ENCODE measurements at regions not wholly inside any gene's neighbourhood (a gene's known extent, or its start where the extent isn't known, plus 50 kb on each side); places are given as distances from the start of the nearest gene placed in this dataset.

- no peak overlapping the region for H3K4me3 ChIP-seq (ENCODE audit: low read depth, poor library complexity, severe bottlenecking)
- DNase-seq (ENCODE audit: low spot score in 2 of 2): no peak
- intact Hi-C loops (cut with DNase I; ENCODE audit: low total_unique reads): no loop called here
- TF ChIP-seq POLR2A (IDR thresholded peaks at IDR 0.05) (no peak), CTCF (IDR thresholded peaks at IDR 0.05) (no peak)
These were observed 439.9 kb downstream of the TBL1XR1 start for GRCh38 chr3:176757429-176757828.

- TF ChIP-seq POLR2A (IDR thresholded peaks at IDR 0.05) (no peak), CTCF (IDR thresholded peaks at IDR 0.05) (no peak)
- intact Hi-C loops (cut with DNase I; ENCODE audit: low total_unique reads): no loop called here
- H3K4me3 ChIP-seq (ENCODE audit: low read depth, poor library complexity, severe bottlenecking): no peak overlapping the region
- DNase-seq (ENCODE audit: low spot score in 2 of 2): no peak
- WGBS, 2 donors: 93 to 96% methylated on average over 6 of the region's 6 CpGs
These were observed 441.3 kb downstream of the TBL1XR1 start for GRCh38 chr3:176755977-176756376.

DNA sequence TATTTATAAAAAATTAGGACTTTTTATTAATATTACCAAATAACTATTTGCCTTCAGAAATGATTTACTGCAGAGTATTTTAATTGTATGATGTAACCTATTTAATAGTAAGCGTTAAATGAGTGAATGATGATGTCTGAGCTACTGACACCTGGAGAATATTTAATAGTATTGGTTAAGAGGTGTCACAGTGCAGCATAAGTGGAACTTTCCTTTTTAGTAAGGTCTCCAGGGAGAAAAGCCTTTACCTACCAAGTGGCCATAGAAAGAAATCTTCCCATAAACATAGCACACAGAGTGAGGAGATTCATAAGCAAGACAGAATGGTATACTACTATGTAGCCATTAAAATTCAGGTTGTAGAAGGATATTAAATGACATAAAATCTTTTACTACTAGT is 441.7 kb downstream of the TBL1XR1 start:
- TF ChIP-seq POLR2A (IDR thresholded peaks at IDR 0.05) (no peak), CTCF (IDR thresholded peaks at IDR 0.05) (no peak)
- WGBS, 2 donors: 91 to 93% methylated on average over 1 of the region's 1 CpG
- intact Hi-C loops (cut with DNase I; ENCODE audit: low total_unique reads): no loop called here
- DNase-seq (ENCODE audit: low spot score in 2 of 2): no peak
- H3K4me3 ChIP-seq (ENCODE audit: low read depth, poor library complexity, severe bottlenecking): no peak overlapping the region

DNA sequence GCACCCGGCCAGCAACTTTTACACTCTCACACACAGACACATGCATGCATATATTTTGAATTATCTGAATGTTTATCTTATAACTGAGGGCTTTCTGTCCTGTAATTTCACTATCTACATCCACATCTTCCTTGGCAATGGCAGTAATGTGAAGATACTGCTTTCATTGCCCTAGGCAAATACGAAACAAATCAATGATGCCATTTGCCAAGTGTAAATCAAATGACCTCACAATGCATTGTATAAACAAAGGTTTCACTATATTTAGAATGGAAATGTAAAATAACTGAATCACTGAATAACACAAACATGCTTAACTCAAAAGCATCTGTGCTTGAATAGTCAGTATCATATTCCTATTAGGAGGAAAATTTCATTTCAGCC is 455.6 kb downstream of the TBL1XR1 start:
- intact Hi-C loops (cut with DNase I; ENCODE audit: low total_unique reads): no loop called here
- H3K4me3 ChIP-seq (ENCODE audit: low read depth, poor library complexity, severe bottlenecking): no peak overlapping the region
- DNase-seq (ENCODE audit: low spot score in 2 of 2): no peak
- TF ChIP-seq POLR2A (IDR thresholded peaks at IDR 0.05) (no peak), CTCF (IDR thresholded peaks at IDR 0.05) (no peak)
- 48 to 56% methylated on average over 2 of the region's 2 CpGs for WGBS, 2 donors

DNA sequence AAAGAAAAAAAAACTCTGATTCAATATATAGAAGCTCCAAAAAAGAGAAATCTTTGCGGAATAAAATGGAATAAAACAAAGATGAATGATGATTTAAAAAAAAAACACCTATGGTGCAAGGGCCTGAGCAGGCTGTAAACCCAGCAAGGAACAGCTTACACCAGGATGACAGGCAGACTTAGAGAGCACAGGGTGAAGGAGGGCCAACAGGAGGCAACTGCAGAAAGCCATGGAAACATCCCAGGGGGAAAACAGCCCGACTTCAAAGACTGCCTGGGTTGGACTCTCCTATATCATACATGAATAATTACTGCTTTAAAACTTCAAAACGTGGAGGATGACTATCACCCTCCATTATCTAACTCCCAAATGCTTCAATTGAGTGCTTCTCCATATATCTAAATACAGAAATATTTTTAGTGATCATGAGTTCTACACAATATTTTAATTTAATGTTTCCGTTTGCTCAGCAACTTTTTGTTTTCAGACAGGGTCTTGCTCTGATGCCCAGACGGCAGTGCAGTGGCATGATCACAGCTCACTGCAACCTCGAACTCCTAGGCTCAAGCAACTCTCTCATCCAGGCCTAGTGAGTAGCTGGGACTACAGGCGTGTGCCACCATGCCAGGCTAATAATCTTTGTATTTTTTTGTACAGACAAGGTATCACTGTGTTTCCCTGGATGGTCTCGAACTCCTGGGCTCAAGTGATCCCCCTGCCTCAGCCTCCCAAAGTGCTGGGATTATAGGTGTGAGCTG is 456.2 kb downstream of the TBL1XR1 start:
- TF ChIP-seq POLR2A (IDR thresholded peaks at IDR 0.05): no peak
- TF ChIP-seq CTCF (IDR thresholded peaks at IDR 0.05): no peak
- WGBS, 2 donors: 70 to 74% methylated on average over 8 of the region's 8 CpGs
- intact Hi-C loops (cut with DNase I; ENCODE audit: low total_unique reads): no loop called here
- H3K4me3 ChIP-seq (ENCODE audit: low read depth, poor library complexity, severe bottlenecking): no peak overlapping the region
- DNase-seq (ENCODE audit: low spot score in 2 of 2): no peak

GRCh38 chr3:176739159-176739558 is 458.1 kb downstream of the TBL1XR1 start:
- TF ChIP-seq CTCF (IDR thresholded peaks at IDR 0.05): no peak
- no peak for TF ChIP-seq POLR2A (IDR thresholded peaks at IDR 0.05)
- no peak overlapping the region for H3K4me3 ChIP-seq (ENCODE audit: low read depth, poor library complexity, severe bottlenecking)
- no peak for DNase-seq (ENCODE audit: low spot score in 2 of 2)
- intact Hi-C loops (cut with DNase I; ENCODE audit: low total_unique reads): no loop called here
- WGBS, 2 donors: 52 to 70% methylated on average over 2 of the region's 2 CpGs

Data from lower leg skin (tissue), 4 donors.